ENCODE measurements at regions not wholly inside any gene's neighbourhood (a gene's known extent, or its start where the extent isn't known, plus 50 kb on each side); places are given as distances from the start of the nearest gene placed in this dataset.

GRCh38 chr2:172249334-172249733 is 146.6 kb upstream of the DLX2 start:
- TF ChIP-seq CTCF (conservative IDR thresholded peaks at IDR 0.05; ENCODE audit: low read length) = no peak
- TF ChIP-seq EZH2phosphoT487 (IDR thresholded peaks at IDR 0.05; ENCODE audit: borderline replicate concordance, low read depth, low read length) = no peak
